ENCODE measurements at regions not wholly inside any gene's neighbourhood (a gene's known extent, or its start where the extent isn't known, plus 50 kb on each side); places are given as distances from the start of the nearest gene placed in this dataset.

DNA sequence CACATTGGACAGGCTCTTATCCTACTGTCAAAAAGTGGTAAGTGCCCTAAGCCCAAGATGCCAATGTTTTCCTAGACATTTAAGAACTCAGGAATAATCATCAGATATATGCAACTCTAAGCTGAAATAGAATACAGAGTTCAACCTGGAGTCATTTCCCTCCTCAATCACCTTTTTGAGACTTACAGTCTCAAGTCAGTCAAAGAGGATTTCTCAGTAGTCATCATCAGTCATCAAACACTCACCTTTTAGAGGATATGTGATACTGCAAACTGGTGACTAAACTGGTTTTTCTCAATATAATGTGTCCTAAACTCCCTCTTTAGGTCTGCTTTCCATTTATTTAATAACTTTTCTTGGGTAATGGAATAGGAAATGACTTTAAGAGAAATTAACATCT, 145.3 kb upstream of the ADAMTS5 start:
- Histone ChIP-seq H3K9me3 (ENCODE audit: insufficient read depth, low read depth, low read length) (no peaks in the 10 kb centered on the region), H3K27ac (ENCODE audit: low read depth, low read length) (no peak overlapping the region), H3K4me1 (ENCODE audit: insufficient read depth, low read length) (no peaks in the 10 kb centered on the region), H3K27me3 (ENCODE audit: insufficient read depth, low read length) (no peaks in the 10 kb centered on the region), H3K9ac (ENCODE audit: low read length) (no peak overlapping the region), H3K4me2 (ENCODE audit: low read length) (no peak overlapping the region), H4K20me1 (ENCODE audit: insufficient read depth, low read length) (no peaks in the 10 kb centered on the region), H3K4me3 (ENCODE audit: insufficient read depth, low read depth, low read length) (no peak overlapping the region), H3K79me2 (ENCODE audit: insufficient read depth, low read length) (no peaks in the 10 kb centered on the region), H2AFZ (ENCODE audit: low read depth, low read length) (no peak overlapping the region), H3K36me3 (ENCODE audit: insufficient read depth, low read length) (no peaks in the 10 kb centered on the region)
- H3K27me3 Mint-ChIP-seq (ENCODE audit: low read depth, unreplicated experiment) = no peaks in the 10 kb centered on the region
- no peak overlapping the region for H3K4me3 Mint-ChIP-seq (ENCODE audit: unreplicated experiment)
- no peaks in the 10 kb centered on the region for H3K36me3 Mint-ChIP-seq (ENCODE audit: low read depth, unreplicated experiment)
- no peak for DNase-seq (ENCODE audit: low read depth)
- FAIRE-seq = no peak
- no peak for TF ChIP-seq EZH2 (IDR thresholded peaks at IDR 0.05; ENCODE audit: insufficient read depth, low read length)
- TF ChIP-seq, protein P1, sequence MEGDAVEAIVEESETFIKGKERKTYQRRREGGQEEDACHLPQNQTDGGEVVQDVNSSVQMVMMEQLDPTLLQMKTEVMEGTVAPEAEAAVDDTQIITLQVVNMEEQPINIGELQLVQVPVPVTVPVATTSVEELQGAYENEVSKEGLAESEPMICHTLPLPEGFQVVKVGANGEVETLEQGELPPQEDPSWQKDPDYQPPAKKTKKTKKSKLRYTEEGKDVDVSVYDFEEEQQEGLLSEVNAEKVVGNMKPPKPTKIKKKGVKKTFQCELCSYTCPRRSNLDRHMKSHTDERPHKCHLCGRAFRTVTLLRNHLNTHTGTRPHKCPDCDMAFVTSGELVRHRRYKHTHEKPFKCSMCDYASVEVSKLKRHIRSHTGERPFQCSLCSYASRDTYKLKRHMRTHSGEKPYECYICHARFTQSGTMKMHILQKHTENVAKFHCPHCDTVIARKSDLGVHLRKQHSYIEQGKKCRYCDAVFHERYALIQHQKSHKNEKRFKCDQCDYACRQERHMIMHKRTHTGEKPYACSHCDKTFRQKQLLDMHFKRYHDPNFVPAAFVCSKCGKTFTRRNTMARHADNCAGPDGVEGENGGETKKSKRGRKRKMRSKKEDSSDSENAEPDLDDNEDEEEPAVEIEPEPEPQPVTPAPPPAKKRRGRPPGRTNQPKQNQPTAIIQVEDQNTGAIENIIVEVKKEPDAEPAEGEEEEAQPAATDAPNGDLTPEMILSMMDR (IDR thresholded peaks at IDR 0.05; ENCODE audit: insufficient read depth, low read depth, low read length) = no peak
- H3K9me3 Mint-ChIP-seq (ENCODE audit: unreplicated experiment) = no peaks in the 10 kb centered on the region
- H3K27ac Mint-ChIP-seq (ENCODE audit: unreplicated experiment) = no peak overlapping the region
- peaks cover 2% of the 10 kb centered on the region for H3K4me1 Mint-ChIP-seq (ENCODE audit: low read depth, unreplicated experiment)

GRCh38 chr21:27110956-27111355, 144.1 kb upstream of the ADAMTS5 start:
- DNase-seq (ENCODE audit: low read depth) = no peak

DNA sequence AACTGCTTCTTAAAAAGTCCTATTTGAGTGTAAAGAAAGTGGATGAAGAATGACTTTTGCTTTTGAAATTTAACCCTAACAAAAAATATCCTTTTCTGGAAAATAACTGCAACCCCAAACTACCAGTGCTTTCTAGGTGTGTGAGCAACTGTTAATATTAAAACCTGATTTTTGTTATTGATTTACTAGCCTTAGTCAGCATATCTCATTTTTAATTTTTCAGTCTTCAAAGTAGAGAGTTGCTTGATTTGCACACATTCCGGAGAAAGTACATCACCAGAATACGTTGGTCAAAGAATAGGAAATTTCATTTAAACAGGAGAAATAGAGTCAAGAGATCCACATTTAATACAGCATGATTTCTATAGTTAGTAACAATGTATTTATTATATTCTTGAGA, 141.8 kb upstream of the ADAMTS5 start:
- no peak overlapping the region for H3K9ac ChIP-seq (ENCODE audit: low read length)
- FAIRE-seq = no peak
- H4K20me1 ChIP-seq (ENCODE audit: insufficient read depth, low read length) = no peaks in the 10 kb centered on the region
- no peak overlapping the region for H2AFZ ChIP-seq (ENCODE audit: low read depth, low read length)
- TF ChIP-seq, protein P1 (IDR thresholded peaks at IDR 0.05; ENCODE audit: insufficient read depth, low read depth, low read length) = no peak
- no peak for TF ChIP-seq EZH2 (IDR thresholded peaks at IDR 0.05; ENCODE audit: insufficient read depth, low read length)
- H3K27ac ChIP-seq (ENCODE audit: low read depth, low read length) = no peak overlapping the region
- H3K4me2 ChIP-seq (ENCODE audit: low read length) = no peak overlapping the region
- H3K79me2 ChIP-seq (ENCODE audit: insufficient read depth, low read length) = no peaks in the 10 kb centered on the region
- H3K27ac Mint-ChIP-seq (ENCODE audit: unreplicated experiment) = peak overlapping the region; percentile 47
- no peak for DNase-seq (ENCODE audit: low read depth)
- H3K36me3 ChIP-seq (ENCODE audit: insufficient read depth, low read length) = no peaks in the 10 kb centered on the region
- no peaks in the 10 kb centered on the region for H3K27me3 Mint-ChIP-seq (ENCODE audit: low read depth, unreplicated experiment)
- H3K27me3 ChIP-seq (ENCODE audit: insufficient read depth, low read length) = no peaks in the 10 kb centered on the region
- H3K9me3 ChIP-seq (ENCODE audit: insufficient read depth, low read depth, low read length) = no peaks in the 10 kb centered on the region
- H3K4me1 Mint-ChIP-seq (ENCODE audit: low read depth, unreplicated experiment) = peaks cover 10% of the 10 kb centered on the region
- no peak overlapping the region for H3K4me3 Mint-ChIP-seq (ENCODE audit: unreplicated experiment)
- no peaks in the 10 kb centered on the region for H3K36me3 Mint-ChIP-seq (ENCODE audit: low read depth, unreplicated experiment)
- H3K9me3 Mint-ChIP-seq (ENCODE audit: unreplicated experiment) = no peaks in the 10 kb centered on the region
- H3K4me3 ChIP-seq (ENCODE audit: insufficient read depth, low read depth, low read length) = no peak overlapping the region
- no peaks in the 10 kb centered on the region for H3K4me1 ChIP-seq (ENCODE audit: insufficient read depth, low read length)

More at GRCh38 chr21:27110956-27111355, 144.1 kb upstream of the ADAMTS5 start:
- H3K4me1 ChIP-seq (ENCODE audit: insufficient read depth, low read length) = no peaks in the 10 kb centered on the region
- Mint-ChIP-seq H3K4me1 (ENCODE audit: low read depth, unreplicated experiment) (peaks cover 4% of the 10 kb centered on the region), H3K36me3 (ENCODE audit: low read depth, unreplicated experiment) (no peaks in the 10 kb centered on the region), H3K27me3 (ENCODE audit: low read depth, unreplicated experiment) (no peaks in the 10 kb centered on the region), H3K4me3 (ENCODE audit: unreplicated experiment) (no peak overlapping the region), H3K9me3 (ENCODE audit: unreplicated experiment) (no peaks in the 10 kb centered on the region), H3K27ac (ENCODE audit: unreplicated experiment) (no peak overlapping the region)
- H3K79me2 ChIP-seq (ENCODE audit: insufficient read depth, low read length) = no peaks in the 10 kb centered on the region
- no peaks in the 10 kb centered on the region for H3K9me3 ChIP-seq (ENCODE audit: insufficient read depth, low read depth, low read length)
- H2AFZ ChIP-seq (ENCODE audit: low read depth, low read length) = no peak overlapping the region
- H3K9ac ChIP-seq (ENCODE audit: low read length) = no peak overlapping the region
- TF ChIP-seq, protein P1 (IDR thresholded peaks at IDR 0.05; ENCODE audit: insufficient read depth, low read depth, low read length) = no peak
- TF ChIP-seq EZH2 (IDR thresholded peaks at IDR 0.05; ENCODE audit: insufficient read depth, low read length) = no peak
- no peaks in the 10 kb centered on the region for H3K27me3 ChIP-seq (ENCODE audit: insufficient read depth, low read length)
- no peak overlapping the region for H3K4me3 ChIP-seq (ENCODE audit: insufficient read depth, low read depth, low read length)
- H3K27ac ChIP-seq (ENCODE audit: low read depth, low read length) = no peak overlapping the region
- no peaks in the 10 kb centered on the region for H4K20me1 ChIP-seq (ENCODE audit: insufficient read depth, low read length)
- FAIRE-seq = no peak
- no peak overlapping the region for H3K4me2 ChIP-seq (ENCODE audit: low read length)
- no peaks in the 10 kb centered on the region for H3K36me3 ChIP-seq (ENCODE audit: insufficient read depth, low read length)
